ENCODE measurements at regions not wholly inside any gene's neighbourhood (a gene's known extent, or its start where the extent isn't known, plus 50 kb on each side); places are given as distances from the start of the nearest gene placed in this dataset.
A peak's percentile ranks its signal among the peaks of the same experiment; 100 is the strongest.

DNA sequence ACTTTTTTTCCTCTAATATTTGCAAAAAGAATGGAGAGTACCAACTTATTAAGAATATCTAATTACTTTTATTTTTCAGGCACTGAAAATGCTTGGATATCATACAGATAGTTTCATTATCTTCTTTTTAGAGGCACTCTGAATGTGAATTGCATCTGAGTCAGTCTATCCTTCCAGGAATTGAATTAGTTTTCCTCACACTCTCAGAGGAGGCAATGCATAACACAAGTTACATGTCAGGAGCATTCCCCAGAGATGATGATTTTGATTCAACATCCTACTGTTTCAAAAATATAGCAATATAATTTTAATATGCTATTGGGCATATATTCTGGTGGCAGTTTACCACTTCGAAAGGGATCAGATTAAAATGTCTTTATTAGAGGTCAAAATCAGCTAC lies 1315.4 kb downstream of the PCDH9 start:
- H3F3A ChIP-seq (ENCODE audit: insufficient read depth): no peaks in the 10 kb centered on the region
- no peaks in the 10 kb centered on the region for H3K9me2 ChIP-seq (replicated peaks; ENCODE audit: insufficient read depth, low read length)
- no peak overlapping the region for H3K4me2 ChIP-seq (ENCODE audit: low read depth, low read length, poor library complexity, severe bottlenecking)
- no peak overlapping the region for H3K9ac ChIP-seq (ENCODE audit: low read length)
- H2AFZ ChIP-seq (ENCODE audit: low read depth, low read length, severe bottlenecking): peak overlapping the region; percentile 55
- H3K27me3 ChIP-seq (ENCODE audit: low read length): no peaks in the 10 kb centered on the region
- no peak overlapping the region for H3K4me3 ChIP-seq (ENCODE audit: insufficient read depth, low read length, poor library complexity, severe bottlenecking)
- H3K79me2 ChIP-seq (ENCODE audit: insufficient read depth, low read length): no peaks in the 10 kb centered on the region
- H3K36me3 ChIP-seq (ENCODE audit: low read length): no peaks in the 10 kb centered on the region
- no peaks in the 10 kb centered on the region; the same call in 1 of the 2 replicates for H3K9me3 ChIP-seq (ENCODE audit: insufficient read depth, low read length)
- no peak overlapping the region for H3K27ac ChIP-seq (ENCODE audit: low read depth, low read length)
- TF ChIP-seq, protein P1, sequence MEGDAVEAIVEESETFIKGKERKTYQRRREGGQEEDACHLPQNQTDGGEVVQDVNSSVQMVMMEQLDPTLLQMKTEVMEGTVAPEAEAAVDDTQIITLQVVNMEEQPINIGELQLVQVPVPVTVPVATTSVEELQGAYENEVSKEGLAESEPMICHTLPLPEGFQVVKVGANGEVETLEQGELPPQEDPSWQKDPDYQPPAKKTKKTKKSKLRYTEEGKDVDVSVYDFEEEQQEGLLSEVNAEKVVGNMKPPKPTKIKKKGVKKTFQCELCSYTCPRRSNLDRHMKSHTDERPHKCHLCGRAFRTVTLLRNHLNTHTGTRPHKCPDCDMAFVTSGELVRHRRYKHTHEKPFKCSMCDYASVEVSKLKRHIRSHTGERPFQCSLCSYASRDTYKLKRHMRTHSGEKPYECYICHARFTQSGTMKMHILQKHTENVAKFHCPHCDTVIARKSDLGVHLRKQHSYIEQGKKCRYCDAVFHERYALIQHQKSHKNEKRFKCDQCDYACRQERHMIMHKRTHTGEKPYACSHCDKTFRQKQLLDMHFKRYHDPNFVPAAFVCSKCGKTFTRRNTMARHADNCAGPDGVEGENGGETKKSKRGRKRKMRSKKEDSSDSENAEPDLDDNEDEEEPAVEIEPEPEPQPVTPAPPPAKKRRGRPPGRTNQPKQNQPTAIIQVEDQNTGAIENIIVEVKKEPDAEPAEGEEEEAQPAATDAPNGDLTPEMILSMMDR (IDR thresholded peaks at IDR 0.05; ENCODE audit: insufficient read depth, low read length, poor library complexity, severe bottlenecking): no peak
- TF ChIP-seq EZH2phosphoT487 (conservative IDR thresholded peaks at IDR 0.05; ENCODE audit: low read length): no peak
- H4K20me1 ChIP-seq (ENCODE audit: low read depth, low read length): no peaks in the 10 kb centered on the region

DNA sequence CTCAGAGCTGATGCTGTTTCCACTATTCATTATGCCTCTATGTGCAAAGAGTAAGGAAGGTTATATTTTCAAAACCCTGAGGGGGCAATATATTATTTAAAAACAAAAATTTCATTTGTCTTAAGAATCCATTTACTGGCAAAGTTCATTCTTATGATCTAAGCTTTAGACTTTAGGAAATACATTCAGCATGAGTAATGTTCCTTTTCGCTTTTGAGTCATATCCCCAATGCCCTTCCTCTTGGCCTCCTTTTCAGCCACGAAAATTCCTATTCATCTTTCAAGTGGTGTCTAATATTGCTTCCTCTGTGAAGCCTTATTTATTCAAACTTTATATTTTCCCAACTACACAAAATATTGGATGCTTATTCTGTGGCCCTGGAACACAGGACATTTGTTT lies 1317.0 kb downstream of the PCDH9 start:
- no peaks in the 10 kb centered on the region for H3K9me2 ChIP-seq (replicated peaks; ENCODE audit: insufficient read depth, low read length)
- H3K27me3 ChIP-seq (ENCODE audit: low read length): no peaks in the 10 kb centered on the region
- peak overlapping the region; percentile 43 for H2AFZ ChIP-seq (ENCODE audit: low read depth, low read length, severe bottlenecking)
- H3F3A ChIP-seq (ENCODE audit: insufficient read depth): no peaks in the 10 kb centered on the region
- H3K79me2 ChIP-seq (ENCODE audit: insufficient read depth, low read length): no peaks in the 10 kb centered on the region
- no peak overlapping the region for H3K4me2 ChIP-seq (ENCODE audit: low read depth, low read length, poor library complexity, severe bottlenecking)
- no peaks in the 10 kb centered on the region for H3K36me3 ChIP-seq (ENCODE audit: low read length)
- no peaks in the 10 kb centered on the region for H3K9me3 ChIP-seq (ENCODE audit: insufficient read depth, low read length)
- H3K27ac ChIP-seq (ENCODE audit: low read depth, low read length): no peak overlapping the region
- H4K20me1 ChIP-seq (ENCODE audit: low read depth, low read length): no peaks in the 10 kb centered on the region
- H3K4me3 ChIP-seq (ENCODE audit: insufficient read depth, low read length, poor library complexity, severe bottlenecking): no peak overlapping the region
- no peak overlapping the region for H3K9ac ChIP-seq (ENCODE audit: low read length)
- TF ChIP-seq EZH2phosphoT487 (conservative IDR thresholded peaks at IDR 0.05; ENCODE audit: low read length): no peak
- TF ChIP-seq, protein P1 (IDR thresholded peaks at IDR 0.05; ENCODE audit: insufficient read depth, low read length, poor library complexity, severe bottlenecking): no peak

DNA sequence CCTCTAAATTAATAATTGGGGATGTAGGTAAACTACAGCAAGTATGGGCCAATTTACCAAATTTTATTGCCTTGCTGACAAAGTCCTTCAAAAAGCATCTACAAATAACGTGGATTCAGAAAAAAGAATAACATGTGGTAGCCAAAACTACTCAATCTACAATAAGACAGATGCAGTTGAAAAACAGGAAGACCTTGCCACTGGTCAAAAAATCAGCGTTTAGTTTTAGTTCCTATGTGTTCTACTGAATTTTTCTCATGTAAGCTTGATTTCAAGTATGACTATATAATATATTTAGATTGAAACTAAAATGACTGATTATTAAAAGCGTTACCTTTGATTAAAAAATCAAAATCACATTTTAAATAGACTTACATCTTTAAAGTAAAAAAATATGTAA lies 1317.6 kb downstream of the PCDH9 start:
- Histone ChIP-seq H3F3A (ENCODE audit: insufficient read depth) (no peaks in the 10 kb centered on the region), H3K36me3 (ENCODE audit: low read length) (no peaks in the 10 kb centered on the region), H3K4me2 (ENCODE audit: low read depth, low read length, poor library complexity, severe bottlenecking) (no peak overlapping the region), H3K9ac (ENCODE audit: low read length) (no peak overlapping the region), H3K4me3 (ENCODE audit: insufficient read depth, low read length, poor library complexity, severe bottlenecking) (no peak overlapping the region), H2AFZ (ENCODE audit: low read depth, low read length, severe bottlenecking) (peak overlapping the region; percentile 43), H3K27me3 (ENCODE audit: low read length) (no peaks in the 10 kb centered on the region), H3K9me2 (replicated peaks; ENCODE audit: insufficient read depth, low read length) (no peaks in the 10 kb centered on the region), H4K20me1 (ENCODE audit: low read depth, low read length) (no peaks in the 10 kb centered on the region), H3K79me2 (ENCODE audit: insufficient read depth, low read length) (no peaks in the 10 kb centered on the region), H3K27ac (ENCODE audit: low read depth, low read length) (no peak overlapping the region), H3K9me3 (ENCODE audit: insufficient read depth, low read length) (no peaks in the 10 kb centered on the region)
- TF ChIP-seq EZH2phosphoT487 (conservative IDR thresholded peaks at IDR 0.05; ENCODE audit: low read length): no peak
- TF ChIP-seq, protein P1 (IDR thresholded peaks at IDR 0.05; ENCODE audit: insufficient read depth, low read length, poor library complexity, severe bottlenecking): no peak

Measured in SU-DHL-6 (cell line).